Hepatocyte (in vitro differentiated cells): ENCODE measurements at regions not wholly inside any gene's neighbourhood (a gene's known extent, or its start where the extent isn't known, plus 50 kb on each side); places are given as distances from the start of the nearest gene placed in this dataset.

Experiments used
- EZH2 ChIP-seq: fragments of 200-600 bp; sonication (generic); IDR thresholded peaks from 2 replicates; pipeline ENCODE4 v1.6.1; 2016; ENCODE audit warnings: antibody characterized with exemption, mild to moderate bottlenecking, borderline replicate concordance
- TF ChIP-seq, protein P1 (sequence below): fragments of 200-600 bp; sonication (generic); IDR thresholded peaks from 2 replicates; pipeline ENCODE4 v1.5.1; 2016; ENCODE audit warnings: antibody characterized with exemption, mild to moderate bottlenecking; ENCODE audit not compliant: poor library complexity

- TF ChIP-seq EZH2, result no peak
- TF ChIP-seq, protein P1, sequence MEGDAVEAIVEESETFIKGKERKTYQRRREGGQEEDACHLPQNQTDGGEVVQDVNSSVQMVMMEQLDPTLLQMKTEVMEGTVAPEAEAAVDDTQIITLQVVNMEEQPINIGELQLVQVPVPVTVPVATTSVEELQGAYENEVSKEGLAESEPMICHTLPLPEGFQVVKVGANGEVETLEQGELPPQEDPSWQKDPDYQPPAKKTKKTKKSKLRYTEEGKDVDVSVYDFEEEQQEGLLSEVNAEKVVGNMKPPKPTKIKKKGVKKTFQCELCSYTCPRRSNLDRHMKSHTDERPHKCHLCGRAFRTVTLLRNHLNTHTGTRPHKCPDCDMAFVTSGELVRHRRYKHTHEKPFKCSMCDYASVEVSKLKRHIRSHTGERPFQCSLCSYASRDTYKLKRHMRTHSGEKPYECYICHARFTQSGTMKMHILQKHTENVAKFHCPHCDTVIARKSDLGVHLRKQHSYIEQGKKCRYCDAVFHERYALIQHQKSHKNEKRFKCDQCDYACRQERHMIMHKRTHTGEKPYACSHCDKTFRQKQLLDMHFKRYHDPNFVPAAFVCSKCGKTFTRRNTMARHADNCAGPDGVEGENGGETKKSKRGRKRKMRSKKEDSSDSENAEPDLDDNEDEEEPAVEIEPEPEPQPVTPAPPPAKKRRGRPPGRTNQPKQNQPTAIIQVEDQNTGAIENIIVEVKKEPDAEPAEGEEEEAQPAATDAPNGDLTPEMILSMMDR, result no peak
Measured at GRCh38 chr1:68938051-68938666, 441.3 kb upstream of the DEPDC1 start.
